HG02884 (cell line): ENCODE measurements at regions not wholly inside any gene's neighbourhood (a gene's known extent, or its start where the extent isn't known, plus 50 kb on each side); places are given as distances from the start of the nearest gene placed in this dataset.
"Not testable (repeated sequence)": the region's sequence is repeated elsewhere in the genome, so short reads cannot be mapped to it uniquely, and the experiment has no call there.

Source experiments
- ATAC-seq: cut with Tn5 transposase; IDR thresholded peaks from one replicate; pipeline ENCODE4 v1.9.1; 2021; ENCODE audit warnings: mild to moderate bottlenecking, moderate library complexity; ENCODE audit not compliant: unreplicated experiment

DNA sequence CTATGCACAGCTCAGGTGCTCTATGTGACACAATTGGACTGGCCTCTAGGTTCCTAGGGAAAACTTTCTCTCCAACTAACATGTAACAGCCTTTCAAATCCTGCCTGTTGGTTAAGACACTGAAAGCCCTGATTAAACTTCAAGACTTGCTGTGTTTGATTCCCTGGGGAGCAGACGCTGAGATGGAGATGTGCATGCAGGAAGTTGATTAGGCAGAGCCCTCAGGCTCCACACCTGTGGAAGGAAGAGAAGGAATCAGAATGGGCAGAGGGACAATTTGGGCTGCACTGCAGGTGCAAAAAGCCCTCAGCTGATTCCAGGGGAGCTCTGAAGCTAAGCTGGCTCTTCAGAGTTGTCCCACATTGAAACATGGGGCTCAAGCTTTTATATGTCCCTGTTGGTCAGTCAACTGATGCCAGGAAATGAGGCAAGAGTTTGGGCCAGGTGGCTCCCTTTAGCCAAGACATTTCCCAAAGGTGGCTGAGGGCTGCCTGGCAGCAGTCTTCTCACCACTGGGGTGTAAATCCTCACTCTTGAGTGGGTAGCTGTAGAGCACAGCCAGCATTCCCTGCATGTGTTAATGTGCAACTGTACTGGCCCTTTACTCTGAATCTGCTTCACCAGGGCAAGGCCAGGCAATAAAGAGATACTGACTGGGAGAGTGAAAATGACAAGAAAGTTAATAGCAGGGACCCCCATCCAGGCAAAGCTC is 199.5 kb upstream of the DDX18 start:
- ATAC-seq = no peak

DNA sequence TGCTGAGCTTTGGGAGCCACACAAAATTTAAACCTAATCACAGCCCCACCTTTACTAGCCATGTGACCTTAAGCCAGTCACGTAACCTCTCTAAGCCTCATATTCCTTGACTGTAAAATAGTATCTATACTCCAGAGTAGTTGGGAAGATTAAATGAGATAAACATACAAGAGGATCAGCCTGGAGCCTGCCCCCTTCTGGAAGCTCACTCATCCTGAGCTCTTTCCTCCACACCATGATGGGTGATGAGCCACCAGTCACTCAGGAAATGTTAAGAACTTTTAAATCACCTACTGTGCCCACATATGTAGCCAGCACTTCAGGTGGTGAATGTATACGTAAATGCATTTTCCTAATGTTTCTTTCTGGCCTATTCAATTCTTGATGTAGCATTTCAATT is 195.9 kb upstream of the DDX18 start:
- ATAC-seq = no peak

DNA sequence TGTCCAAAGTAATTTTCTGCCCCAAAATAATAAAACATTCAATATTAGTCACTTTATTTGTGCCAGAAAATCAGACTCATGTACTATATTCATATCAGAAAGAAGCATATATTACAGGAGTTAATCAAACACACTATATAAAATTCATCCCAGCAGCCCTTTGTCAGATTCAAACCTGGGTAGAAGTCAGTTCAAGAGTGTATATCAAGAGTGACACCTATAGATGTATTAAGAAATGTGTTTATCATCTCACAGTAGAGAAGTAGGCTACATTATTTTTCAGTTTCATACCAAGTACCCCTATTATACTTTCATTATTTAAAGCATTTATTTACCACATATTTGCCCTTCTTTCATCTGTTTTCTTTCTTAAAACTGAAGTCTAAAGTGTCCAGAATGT is 193.2 kb upstream of the DDX18 start:
- no peak for ATAC-seq

DNA sequence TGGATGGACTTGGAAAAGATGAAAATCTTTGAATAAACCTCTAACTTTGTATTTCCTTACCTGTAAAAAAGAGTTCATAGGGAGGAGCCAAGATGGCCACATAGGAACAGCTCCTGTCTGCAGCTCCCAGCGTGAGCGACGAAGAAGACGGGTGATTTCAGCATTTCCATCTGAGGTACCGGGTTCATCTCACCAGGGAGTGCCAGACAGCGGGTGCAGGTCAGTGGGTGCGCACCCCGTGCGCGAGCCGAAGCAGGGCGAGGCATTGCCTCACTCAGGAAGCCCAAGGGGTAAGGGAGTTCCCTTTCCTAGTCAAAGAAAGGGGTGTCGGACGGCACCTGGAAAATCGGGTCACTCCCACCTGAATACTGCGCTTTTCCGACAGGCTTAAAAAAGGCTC is 191.3 kb upstream of the DDX18 start:
- not testable (repeated sequence) for ATAC-seq

DNA sequence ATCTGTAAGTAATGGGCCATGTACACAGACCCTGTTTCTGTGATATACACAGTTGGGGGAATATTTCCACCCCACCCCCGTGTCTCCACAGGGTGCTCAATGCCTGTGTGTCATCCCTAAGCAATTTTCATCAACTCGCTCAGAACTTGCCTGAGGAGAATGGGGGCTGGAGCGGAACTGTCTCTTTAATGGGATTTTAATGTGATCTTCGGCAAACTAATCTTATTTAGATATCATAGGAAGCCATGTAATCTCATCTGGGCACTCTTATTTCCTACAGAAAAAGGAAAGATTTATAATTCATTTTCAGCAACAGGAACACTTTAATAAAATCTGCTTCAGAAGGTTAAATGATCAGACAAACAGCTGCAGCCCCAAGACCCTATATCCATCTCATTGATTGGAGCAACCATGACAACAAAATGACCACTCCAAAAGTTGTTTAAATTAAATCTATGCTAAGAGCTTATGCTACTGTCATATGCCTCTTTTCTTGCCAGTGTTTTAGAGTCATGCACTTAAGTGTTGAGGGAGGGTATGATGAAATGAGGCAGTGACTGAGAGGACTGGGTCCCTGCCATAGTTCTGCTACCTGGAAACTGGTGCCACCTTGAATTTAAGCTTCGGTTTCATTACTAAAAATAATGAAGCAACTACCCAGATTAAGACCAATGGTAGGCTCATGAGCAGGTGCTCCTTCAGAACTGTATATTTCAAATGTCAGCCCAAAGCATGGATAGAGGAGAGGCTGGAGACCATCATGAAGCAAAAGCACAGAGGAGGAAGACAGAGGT is 183.1 kb upstream of the DDX18 start:
- no peak for ATAC-seq

DNA sequence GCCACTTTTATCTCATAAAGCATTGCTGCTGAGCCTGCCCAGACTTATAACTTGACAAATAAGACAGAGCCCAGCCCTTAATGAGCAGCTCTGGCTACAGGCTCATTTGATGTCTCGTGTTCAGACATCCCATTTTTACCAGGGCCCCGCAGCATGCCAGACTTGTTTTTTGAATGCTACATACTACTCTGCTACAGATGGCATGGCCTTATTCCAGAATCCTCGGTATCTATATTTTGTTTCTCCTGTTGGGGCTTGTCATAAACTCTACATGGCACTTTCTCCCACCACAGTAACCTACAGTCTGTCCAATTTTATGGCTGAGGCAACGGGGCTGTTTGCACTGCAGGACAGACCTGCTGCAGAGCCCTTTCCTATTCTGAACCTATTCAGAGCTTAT is 179.0 kb upstream of the DDX18 start:
- ATAC-seq = no peak

DNA sequence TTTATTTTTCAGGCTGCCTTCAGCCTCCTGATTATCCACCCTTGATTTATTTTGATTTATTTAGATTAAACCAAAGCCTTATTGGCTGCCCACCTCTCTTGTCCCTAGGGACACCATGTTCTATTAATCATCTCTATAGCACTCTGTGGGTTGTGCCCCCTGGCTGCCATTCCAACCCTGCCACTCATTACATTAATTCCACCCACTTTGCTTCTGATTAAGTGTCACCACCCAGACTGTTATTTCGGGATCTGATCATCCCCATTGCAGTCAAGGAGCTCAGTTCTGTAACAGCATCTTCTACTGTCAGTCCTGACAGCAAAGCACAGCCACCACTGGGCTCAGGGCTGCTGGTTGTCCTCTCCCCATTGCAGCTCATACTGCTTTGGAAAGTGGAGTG is 175.1 kb upstream of the DDX18 start:
- no peak for ATAC-seq

DNA sequence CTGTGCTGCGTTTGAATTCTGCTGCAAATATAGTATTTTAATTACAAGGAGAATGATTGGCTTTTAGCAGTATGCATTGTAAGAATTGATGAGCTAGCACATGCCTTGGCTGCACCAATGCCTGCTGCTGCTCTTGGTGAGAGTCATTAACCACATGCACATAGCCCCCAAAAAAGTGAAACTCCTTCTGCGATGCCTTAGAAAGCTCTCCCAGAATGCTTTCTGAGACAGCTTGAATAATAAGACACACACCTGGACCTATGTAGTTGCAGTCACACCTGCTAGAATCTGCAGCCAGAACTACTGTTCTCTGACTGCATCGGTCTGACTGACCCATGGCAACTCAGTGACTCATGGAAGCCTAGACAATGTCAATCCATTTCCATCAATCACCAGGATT is 170.1 kb upstream of the DDX18 start:
- ATAC-seq = no peak

DNA sequence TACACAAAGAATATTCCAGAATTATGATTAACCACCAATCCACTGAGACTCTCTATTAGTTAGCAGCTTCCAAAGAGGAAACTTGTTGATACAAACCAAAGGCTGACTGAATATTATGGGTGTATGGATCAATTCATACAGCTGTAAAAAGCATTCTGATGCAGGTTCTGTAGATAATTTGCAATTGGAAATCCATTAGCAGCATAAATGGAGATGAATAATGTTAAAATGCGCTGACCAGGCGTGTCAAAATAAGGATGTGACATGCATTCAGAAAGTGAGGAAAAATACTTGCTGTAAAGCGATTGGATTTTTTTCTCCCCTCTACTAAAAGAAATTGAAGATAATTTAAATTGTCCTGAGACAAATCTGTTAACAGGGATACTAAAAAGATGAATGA is 169.0 kb upstream of the DDX18 start:
- no peak for ATAC-seq

DNA sequence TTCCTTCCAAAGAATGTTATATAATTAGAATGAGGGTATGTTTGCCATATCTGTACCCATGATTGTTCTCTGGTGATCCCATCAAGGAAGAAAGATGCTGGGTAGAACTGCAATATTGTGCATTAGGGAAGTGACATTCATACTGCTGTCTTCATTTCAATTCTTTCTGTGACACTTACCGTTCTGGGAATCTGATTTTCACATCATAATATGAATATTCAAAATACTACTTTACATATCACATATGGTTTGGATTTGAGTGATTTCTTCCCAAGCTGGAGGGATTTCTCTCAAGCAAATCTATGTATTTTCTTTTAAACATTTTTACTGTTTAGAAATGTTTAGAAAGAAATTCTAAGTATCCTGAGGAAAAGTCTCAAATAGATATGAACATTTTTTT is 168.4 kb upstream of the DDX18 start:
- ATAC-seq = no peak

DNA sequence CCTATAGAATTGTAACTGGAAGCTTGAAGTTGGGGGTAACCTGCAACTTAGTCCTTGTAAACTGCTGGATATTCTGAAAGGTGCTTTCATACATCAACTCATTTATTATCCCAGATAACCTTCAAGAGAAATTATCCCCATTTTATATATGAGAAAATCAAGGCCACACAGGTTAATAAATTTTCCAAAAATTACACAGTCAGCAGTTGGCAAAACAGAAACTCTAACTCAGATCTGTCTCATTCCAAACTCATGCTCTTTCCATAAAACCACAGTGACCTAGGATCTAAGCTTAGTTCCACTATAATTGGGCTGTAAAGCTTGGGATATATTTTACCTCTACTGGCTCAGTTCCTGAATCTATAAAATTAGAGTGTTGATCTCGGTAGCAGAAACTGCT is 167.6 kb upstream of the DDX18 start:
- ATAC-seq = no peak

DNA sequence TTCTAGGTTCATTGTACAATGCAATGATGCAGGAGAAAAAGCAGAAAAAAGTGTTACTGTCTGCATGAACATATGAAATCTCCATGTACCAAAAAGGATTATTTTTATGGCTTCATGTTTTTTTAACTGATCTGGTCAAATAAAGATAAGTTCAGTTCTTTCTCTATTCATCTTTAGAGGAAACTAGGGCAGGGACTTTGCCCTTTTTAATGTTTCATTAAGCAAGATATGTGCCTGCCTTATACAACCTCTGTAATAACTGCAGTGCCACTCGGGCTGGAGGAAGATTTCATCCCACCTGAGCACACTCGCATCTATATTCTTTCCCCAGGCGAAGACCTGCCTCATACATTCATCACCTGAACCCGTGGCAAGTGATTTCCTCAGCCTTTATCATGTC is 157.9 kb upstream of the DDX18 start:
- no peak for ATAC-seq

DNA sequence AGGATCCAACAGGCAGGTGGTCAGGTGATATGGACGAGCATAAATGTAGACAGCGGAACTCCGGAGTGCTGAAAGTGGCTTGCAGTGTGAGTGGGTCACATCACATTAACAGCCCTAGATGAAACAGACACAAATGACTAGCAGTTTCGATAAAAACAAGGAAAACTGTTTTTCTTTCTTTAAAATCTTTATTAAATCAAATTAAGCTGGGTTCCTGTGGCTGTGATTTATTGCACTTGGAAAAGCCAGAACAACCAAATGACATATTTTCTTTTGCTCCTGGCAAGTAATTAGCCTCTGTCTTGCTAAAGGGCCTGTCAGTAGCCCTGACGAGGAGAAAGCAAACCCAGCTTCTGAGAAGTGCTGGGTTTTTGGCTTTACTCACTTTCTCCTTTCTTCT is 152.9 kb upstream of the DDX18 start:
- no peak for ATAC-seq

DNA sequence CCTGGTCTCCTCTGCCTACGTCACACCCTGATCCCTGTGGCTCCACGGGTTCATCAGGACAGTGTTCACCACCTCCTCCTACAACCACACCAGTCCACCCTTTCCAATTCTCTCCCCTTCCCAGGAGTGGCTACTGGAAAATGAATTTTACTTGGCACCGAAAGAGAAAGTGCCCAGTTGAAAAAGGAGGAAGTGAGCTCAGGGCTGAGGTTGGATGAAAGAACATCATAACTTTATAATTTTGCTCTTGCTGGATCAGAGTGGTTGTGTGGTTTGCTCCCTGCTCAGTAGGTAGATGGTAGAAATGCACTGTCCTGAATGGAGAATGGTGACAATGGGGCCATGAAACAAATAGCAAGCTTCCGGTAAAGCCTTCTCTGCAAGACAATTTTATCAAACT is 140.3 kb upstream of the DDX18 start:
- ATAC-seq = no peak

DNA sequence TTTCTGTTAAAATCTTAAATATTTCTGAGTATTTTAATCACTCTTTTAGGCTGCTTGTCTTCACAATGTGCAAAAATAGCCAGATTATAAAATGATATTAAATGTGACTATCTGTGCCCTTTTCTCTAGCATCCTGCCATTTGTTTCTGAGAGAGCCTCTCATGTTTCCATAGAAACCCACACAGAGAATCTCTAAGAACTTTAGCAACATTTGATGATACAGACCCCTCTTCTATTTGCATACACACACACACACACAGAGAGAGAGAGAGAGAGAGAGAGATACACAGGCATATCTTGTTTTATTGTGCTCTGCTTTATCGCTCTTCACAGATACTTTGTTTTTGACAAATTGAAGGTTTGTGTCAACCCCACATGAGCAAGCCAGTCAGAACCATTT is 134.5 kb upstream of the DDX18 start:
- ATAC-seq = no peak

DNA sequence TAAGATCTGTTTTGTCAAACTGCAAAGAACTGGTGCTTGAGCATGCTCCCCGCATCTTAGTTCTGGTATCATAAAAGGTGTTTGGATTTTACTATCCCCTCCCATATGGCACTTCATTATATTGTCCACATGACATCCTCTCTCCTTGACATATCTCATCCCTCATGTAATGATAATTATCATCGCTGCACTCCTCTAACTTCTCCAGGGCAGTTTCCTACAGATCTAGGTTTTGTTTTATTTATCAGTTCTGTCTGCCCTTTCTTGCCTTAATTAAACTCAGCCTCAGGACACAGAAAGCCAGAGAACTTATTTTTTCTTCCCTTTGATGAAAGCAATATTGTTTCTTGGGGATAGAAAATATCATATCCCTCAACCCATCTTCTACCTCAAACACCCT is 129.6 kb upstream of the DDX18 start:
- ATAC-seq = no peak

DNA sequence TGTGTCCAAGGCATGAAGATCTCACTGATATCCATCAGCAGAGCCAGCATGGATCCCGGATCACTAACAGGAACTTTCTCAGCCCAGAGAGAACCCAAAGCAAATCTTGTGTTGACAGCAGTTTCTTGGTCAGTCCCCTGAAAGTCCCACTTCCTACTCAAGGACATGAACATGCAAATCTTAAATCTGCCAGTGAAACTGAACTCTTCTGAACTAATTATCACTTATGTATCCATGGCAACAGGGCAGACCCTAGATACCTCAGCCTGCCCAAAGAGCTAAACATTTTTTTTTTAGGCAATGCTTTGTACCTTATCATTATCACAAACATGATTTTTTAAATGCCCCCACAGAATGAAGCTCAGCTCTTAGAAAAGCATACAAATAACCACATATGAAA is 127.8 kb upstream of the DDX18 start:
- ATAC-seq = peak; percentile 99

DNA sequence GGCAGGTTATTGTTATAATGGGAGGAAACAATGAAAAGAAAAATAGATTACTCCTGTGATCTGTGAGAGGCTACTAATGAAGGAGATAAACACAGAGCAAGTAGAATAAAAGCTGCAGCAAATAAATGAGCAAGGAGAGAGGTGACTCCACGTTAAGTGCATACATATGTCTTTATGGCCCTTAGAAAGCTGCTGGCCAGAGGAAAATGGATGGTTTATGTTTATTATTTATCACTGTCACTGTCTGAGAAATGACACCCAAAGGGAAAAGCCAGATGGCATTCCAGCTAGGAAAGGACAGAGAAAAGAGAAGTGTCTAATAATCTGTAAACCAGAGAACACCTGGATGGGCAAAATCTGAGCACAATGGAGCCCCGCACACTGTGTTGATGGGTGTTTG is 122.9 kb upstream of the DDX18 start:
- no peak for ATAC-seq

DNA sequence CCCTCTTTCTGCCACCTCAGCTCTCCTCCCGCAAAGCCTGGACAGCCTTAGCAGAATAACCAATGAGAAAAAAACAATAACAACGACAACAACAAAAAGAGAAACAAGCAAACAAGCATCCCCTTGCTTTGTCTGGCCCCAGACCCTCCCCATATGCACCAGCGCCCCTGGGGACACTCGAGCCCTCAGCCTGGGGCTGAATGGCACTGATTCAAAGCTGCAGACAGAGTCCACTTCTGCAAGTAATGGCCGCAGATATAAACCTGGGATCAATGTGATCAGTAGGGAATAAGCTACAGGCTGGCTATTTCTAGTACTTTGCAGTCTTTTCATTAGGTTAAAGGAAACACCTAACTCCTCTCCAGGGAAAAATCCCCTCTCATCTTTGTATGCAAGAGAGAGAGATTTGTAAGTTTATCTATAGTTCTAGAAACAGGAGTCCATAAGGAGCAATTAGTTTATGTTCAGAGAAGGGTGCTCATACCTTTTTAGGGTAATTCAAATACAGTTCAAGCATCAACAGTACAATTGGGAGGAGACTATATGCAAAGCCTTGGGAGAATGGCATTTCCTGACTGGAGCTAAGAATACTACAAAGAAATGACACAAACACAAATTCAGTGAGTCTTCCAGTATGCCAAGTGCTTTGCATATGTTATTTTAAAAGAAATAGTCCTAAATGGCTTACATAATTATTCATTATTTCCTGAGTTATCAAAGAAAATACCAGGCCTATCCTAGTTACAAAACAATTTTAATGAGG is 122.3 kb upstream of the DDX18 start:
- no peak for ATAC-seq

DNA sequence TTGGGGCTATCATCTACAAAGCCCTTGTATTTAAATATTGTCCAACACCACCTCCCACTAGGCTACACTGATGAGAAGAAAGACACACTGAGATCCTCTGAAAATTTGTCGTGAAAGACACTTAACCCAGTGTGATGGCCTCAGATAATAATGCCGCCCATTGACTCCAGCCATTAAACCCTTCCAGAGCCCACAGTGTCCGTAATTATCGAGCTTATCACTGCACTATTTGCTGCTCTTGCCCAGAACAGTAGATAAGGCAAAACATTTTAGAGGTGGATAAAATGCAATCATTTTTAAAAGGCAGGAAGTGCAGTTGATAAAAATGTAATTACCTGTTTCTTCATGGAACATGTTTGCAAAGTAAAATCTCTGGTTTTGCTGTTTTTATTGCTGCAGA is 121.3 kb upstream of the DDX18 start:
- no peak for ATAC-seq

DNA sequence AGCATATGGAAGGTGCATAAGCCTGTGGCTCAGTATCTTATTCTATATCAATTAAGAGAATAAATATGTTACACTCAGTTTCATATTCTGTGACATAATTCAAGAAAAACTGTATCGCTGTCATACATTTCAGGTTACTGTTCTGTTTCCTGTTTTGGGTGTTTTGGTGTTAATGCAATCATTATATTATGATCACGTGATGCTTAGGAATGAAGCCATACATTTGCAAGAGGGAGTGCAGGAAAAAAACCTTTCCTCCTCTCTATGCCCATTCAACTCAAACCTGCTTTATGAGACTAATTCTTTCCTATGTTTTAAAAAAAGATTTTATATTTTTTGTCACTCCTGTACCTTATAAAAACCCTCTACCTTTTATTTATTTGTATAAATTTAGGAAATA is 120.8 kb upstream of the DDX18 start:
- ATAC-seq = no peak

DNA sequence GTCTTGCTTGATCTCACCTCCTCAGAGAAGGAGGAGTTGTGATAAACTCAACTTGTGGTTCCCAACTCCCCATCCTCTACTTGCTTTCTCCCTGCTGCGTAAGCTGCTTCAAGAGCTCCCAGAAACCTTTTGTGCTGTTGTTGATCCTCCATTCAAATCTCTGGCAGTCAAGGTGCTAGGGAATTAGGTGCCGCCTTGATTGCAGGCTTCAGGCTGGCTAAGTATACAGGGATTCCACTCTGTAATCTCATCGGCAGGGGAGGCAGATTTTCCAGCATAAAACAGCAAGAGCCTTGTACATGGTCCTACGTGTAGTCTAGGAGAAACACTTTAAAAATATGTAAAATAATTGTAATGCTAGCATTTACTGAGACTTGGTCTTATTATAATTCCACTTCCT is 116.2 kb upstream of the DDX18 start:
- no peak for ATAC-seq
